Kasumi-1 (cell line): ENCODE measurements at regions not wholly inside any gene's neighbourhood (a gene's known extent, or its start where the extent isn't known, plus 50 kb on each side); places are given as distances from the start of the nearest gene placed in this dataset.
"Not testable (repeated sequence)": the region's sequence is repeated elsewhere in the genome, so short reads cannot be mapped to it uniquely, and the experiment has no call there.

ENCODE experiments used
- DNase-seq, 2 experiments: peaks; one replicate each; lab custom pipeline; 2025; lab: John Stamatoyannopoulos, UW

DNA sequence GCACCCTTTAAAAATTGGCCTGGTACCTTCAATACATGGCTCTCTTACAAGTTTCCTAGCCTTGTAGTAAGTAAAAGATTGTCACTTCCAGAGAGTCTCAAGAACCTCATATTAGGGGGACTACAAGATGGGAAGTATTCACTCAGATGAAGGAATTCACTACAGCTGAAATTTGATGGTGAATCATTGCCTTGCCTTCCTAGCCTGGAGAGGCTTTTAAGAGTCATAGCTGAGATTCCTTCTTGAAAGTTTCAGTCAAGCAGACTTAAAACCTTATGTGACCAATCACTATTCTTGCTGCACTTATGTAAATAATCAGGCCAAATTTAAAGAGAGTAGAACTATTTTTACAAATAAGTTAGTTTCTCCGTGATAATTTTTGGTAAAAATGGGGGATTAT lies 451.6 kb downstream of the TRHDE start:
- no peak for DNase-seq

DNA sequence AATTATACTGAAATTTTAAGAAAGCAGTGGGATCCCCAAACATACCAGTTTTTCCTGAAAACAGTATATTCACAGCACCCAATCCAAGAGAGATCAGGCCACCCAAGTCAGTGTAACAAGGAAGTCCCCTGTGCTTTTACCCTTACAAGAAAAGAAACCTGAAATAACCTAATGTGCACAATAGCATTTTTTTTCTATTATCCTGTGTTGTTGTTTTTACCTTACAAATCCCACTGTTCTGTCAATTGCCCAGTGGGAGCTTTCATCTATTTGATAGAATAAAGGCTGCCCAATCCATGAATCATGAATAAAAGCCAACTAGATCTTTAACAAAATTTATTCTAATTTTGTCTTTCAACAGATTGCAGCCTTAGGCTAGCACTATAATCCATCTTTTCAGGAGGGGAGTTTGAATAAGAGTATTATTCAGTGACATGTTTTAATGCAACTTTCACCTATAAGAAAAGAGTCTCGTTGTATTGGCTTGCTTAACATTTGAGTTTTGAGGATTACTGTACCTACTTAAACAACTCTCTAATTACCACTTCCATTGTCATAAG lies 457.4 kb downstream of the TRHDE start:
- no peak for DNase-seq

DNA sequence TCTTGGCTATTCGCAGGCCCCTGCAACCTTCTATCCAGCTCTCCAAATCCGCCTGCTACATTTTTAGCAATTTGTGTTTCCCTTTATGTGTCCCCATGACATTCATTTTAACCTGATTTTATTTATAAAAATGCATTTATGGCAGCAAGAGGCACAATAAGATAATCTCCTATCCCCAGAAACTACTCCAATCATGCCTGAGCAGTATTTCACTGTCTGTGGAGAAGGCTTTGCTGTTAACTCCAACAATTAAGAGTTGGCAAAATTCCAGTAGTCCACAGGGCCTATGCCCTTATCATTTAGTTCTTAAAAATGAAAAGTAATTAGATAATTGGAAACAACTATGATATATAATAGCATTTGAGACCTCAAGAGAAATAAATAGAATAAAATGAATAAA lies 462.4 kb downstream of the TRHDE start:
- DNase-seq: no peak

DNA sequence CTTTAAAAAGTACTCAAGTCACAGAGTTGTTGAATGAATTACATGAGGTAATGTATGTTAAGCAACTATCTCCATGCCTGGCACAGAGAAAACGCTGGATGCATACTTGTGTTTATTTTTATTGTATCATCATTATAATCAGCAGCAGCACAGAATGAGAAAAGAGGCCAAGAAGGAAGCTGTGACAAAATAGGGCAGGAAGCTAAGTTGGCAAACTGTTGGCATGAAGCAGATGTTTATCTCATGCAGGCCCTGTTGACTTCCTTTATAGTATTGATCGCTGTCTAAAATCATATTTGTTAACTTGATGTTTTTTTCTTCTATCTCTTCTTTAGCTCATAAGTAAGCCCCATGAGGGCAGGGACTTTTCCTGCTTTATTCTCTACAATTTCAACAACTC lies 466.6 kb downstream of the TRHDE start:
- peak; percentile 18 to 32 for DNase-seq

GRCh38 chr12:72740064-72740463 lies 467.9 kb downstream of the TRHDE start:
- no peak for DNase-seq

GRCh38 chr12:72742568-72742967 lies 470.4 kb downstream of the TRHDE start:
- no peak for DNase-seq

DNA sequence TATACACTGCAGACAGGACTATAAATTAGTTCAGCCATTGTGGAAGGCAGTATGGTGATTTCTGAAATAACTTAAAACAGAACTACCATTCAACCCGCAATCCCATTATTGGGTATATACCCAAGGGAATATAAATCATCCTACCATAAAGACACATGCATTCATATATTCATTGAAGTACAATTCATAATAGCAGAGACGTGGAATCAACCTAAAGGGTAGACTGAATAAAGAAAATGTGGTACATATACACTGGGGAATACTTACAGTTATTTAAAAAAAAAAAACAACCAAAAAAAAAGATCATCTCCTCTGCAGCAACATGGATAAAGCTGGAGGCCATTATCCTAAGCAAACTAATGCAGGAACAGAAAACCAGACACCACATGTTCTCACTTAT lies 473.9 kb downstream of the TRHDE start:
- DNase-seq: no peak

DNA sequence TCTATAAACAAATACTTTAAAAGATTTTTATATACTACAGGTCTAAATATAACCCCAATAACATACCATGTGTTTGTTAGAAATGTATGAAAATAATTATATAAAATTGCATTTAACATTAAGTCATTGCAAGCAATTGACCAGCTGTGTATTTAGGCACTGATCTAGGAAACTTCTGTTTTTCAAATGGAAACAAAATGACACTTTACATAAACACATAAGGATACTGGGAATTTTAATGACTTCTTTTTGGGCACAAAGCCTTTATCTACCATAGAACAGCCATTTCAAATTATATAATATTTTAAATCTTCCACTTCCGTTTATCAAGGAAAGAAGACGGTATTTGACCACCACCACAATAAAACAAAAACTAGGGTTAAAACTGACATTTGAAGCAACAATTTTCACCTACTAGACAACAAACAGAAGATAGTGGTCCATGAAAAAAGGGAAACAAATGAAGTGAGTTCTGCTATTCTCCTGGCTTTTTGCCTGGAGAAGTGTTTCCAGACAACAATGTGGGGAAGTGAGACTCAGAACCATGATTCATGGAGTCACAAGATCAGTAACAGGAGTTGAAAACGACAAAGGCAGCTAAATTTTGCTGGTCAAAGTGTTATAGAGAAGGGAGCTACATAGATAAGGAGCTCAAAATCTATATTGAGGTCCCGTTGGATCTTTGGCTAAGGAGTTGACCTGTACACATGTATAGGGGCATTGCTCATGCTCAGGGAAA lies 475.1 kb downstream of the TRHDE start:
- DNase-seq: peak; percentile 20 to 33

GRCh38 chr12:72748971-72749370 lies 476.8 kb downstream of the TRHDE start:
- no peak for DNase-seq

GRCh38 chr12:72753571-72753970 lies 481.4 kb downstream of the TRHDE start:
- no peak for DNase-seq

GRCh38 chr12:72754026-72754425 lies 481.9 kb downstream of the TRHDE start:
- DNase-seq: not testable (repeated sequence)

DNA sequence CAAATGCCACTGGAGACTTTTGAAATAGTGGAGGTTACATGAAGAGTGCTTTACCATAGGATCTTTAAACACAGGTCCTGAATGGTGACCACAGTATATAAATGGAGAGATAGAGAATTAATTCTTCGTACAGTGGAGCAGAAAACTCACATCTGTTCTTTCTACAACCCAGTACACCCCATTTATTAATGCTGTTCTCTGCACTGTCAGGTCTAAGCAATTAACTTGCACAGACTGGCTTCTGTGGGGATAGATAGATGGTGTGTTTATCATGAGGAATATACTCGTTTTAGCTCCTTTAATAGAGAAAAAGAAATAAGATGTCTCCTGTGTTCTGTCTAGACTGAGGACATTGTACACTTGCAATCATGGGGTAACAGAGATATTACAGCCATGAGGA lies 494.3 kb downstream of the TRHDE start:
- DNase-seq: no peak

DNA sequence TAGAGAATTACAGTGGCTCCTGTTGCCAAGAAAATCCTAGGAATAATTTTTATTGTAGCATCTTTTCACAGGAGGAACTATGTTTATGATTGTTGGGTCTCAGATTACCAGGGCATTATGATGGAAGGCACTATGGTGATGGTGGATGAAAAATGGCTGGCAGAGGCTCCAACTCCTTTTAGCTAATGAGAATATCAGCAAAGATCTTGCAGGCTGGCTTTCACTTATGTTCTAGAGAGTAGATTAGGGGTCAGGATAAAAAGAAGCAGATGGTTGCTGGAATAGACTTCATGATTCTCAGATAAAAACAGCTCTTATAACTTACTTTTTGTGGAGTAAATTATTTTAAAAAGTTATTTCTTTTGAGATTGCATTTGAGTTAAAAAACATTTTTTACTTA lies 501.9 kb downstream of the TRHDE start:
- no peak for DNase-seq

- no peak for DNase-seq
These were observed 505.6 kb downstream of the TRHDE start for GRCh38 chr12:72777806-72778205.

DNA sequence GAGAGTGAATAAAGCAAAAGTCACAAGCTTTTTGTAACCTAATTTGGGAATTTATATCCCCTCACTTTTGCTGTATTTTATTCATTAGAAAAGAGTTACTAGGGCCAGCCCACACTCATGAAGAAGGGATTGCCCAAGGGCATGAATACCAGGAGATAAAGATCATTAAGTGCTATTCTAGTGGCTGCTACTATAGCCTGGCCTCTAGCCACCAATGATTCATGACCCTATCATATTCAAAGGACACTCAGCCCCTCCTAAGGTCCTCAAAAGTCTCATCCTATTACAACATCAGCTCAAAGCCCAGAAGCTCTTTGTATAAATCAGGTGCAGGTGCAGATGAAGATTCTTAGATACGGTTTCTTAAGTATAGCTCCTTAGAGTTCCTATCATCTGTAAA lies 518.1 kb downstream of the TRHDE start:
- no peak for DNase-seq

- no peak for DNase-seq
These were observed 520.7 kb downstream of the TRHDE start for GRCh38 chr12:72792889-72793288.

GRCh38 chr12:72793796-72794195 lies 521.6 kb downstream of the TRHDE start:
- DNase-seq: no peak

- DNase-seq: no peak
These were observed 543.3 kb downstream of the TRHDE start for GRCh38 chr12:72815421-72815820.

- DNase-seq: no peak
These were observed 556.6 kb downstream of the TRHDE start for GRCh38 chr12:72828662-72829324.

- no peak for DNase-seq
These were observed 557.7 kb downstream of the TRHDE start for GRCh38 chr12:72829838-72830237.

DNA sequence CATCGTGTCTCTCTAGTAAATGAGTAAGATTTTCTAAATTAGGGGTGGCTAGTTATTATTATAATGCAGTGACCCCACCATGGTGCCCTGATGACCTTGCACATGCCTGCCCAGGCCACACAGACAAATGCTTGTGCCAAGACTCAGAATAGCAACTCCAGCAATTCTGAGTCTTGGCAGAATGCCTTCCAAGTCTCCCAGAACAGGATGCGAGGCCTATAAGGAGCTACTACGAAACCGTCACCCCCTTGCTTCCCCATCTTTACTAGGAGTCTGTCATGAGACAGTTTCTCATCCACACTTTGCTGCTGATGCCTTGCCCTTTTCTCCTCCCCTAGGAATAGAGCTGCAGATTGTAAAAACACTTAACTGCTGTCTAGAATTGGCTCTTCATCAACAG lies 559.9 kb downstream of the TRHDE start:
- DNase-seq: no peak

DNA sequence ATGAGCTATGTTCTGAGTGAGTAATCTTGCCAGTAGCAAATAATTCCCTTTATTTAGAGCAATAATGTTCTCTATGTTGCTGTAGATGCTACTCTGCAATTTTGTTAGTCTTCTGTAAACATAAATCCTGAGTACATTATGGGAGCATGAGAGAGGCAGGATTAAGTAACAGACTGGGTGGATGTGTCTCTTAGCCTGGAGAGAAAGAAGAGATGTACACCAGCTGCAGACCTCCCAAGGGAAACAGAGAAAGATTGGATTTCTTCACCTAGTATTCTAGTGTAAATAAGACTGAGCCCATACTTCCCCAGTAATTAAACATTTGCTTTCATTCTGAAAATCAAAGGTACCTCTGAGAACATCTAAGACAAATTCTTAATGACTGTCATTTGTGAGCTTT lies 564.0 kb downstream of the TRHDE start:
- no peak for DNase-seq

GRCh38 chr12:72839696-72840095 lies 567.5 kb downstream of the TRHDE start:
- DNase-seq: no peak

GRCh38 chr12:72863671-72864070 lies 591.5 kb downstream of the TRHDE start:
- no peak for DNase-seq
